ENCODE measurements at regions not wholly inside any gene's neighbourhood (a gene's known extent, or its start where the extent isn't known, plus 50 kb on each side); places are given as distances from the start of the nearest gene placed in this dataset.

DNA sequence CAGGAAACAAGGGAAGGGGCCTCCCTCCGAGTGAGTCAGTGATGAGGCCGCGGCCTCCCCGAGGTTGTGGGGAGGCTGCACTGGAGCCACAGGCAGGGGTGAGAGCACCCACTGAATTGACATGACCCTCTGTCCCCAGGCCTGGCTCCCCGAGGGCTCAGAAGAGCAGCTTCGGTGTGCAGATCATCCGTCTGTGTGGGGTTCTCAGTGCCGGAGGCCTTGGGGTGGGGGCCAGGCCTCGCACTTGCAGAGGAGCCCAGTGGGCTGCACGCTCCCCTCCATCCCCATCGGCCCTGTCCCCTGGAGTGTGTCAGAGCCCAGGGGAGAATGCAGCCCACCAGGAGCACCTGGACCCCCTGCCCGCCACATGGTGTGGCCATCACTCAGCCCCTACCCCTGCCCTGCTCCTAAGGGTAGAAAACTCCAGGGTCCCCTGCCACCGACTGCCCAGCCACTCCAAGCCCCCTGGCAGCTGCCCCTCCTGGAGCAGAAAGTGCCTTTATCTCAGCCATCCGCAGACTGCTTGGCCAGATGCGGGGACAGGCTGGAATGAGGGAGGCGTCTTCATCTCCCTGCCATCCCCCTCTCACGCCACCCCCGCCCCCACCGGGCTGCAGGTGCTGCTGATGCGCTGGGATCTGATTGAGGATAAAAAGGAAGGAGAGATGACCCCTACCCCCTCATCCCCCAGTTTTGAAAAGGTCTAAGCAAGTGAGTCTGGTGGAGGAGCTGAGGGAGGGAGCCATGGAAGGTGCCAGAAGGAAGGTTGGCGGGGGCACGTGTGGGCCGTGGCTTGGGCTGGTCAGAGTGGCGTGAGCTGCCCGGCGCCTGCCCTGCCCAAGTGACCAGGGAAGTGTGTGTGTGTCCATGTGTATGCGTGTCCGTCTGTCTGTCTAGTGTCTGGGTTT, 358.3 kb downstream of the SEC14L1 start:
- DNase-seq (ENCODE audit: low read depth in 2 of 2) = no peak

DNA sequence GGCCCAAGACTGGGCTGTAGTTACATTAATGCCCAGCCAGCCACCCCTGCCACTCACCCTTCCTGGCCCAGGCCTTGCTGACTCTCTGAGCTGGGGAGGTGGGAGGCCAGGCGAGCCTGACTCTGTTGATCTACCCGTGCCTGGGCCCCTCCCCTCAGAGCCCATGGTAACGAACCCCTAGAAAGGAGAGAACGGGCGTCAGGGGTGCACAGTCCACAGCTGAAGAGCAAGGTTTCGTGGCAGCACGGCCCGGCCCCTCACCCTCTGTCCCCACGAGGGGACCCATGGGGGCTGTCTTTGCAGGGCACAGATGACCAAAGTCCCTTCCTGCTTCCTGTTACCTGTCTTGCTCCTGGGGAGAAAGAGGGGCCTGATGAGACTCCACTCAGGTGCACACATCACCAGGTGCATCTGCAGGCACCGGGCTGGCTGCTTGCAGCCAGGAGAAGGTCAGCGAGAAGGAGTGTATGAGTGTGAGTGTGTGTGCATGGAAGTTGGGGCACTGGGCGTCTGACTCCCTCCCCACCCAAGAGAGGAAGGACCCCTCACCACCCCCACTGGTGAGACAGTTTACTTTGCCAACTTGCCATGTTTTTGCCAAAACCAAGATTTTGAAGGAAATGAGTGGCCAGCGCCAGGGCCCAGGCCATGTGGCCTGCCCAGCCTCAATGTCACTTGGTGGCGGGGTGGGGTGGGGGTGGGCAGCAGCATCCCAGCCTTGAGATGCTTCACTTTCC, 359.1 kb downstream of the SEC14L1 start:
- DNase-seq (ENCODE audit: low read depth in 2 of 2) = no peak

DNA sequence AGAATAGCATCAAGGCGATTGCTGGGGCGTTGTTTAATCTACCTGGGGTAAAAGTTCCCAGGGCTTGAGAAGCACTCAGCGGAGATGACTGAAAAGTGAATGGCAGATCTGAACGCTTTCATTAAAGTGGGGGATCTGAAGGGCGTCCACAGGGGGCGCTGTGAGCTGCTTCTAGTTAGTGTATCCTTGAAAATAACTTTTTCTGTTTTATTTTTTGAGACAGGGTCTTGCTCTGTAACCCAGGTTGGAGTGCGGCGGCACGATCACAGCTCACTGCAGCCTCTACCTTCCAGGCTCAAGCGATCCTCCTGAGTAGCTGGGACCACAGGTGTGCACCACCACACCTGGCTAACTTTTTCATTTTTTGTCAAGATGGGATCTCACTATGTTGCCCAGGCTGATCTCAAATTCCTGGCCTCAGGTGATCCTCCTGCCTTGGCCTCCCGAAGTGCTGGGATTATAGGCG, 360.4 kb downstream of the SEC14L1 start:
- DNase-seq (ENCODE audit: low read depth in 2 of 2) = no peak

DNA sequence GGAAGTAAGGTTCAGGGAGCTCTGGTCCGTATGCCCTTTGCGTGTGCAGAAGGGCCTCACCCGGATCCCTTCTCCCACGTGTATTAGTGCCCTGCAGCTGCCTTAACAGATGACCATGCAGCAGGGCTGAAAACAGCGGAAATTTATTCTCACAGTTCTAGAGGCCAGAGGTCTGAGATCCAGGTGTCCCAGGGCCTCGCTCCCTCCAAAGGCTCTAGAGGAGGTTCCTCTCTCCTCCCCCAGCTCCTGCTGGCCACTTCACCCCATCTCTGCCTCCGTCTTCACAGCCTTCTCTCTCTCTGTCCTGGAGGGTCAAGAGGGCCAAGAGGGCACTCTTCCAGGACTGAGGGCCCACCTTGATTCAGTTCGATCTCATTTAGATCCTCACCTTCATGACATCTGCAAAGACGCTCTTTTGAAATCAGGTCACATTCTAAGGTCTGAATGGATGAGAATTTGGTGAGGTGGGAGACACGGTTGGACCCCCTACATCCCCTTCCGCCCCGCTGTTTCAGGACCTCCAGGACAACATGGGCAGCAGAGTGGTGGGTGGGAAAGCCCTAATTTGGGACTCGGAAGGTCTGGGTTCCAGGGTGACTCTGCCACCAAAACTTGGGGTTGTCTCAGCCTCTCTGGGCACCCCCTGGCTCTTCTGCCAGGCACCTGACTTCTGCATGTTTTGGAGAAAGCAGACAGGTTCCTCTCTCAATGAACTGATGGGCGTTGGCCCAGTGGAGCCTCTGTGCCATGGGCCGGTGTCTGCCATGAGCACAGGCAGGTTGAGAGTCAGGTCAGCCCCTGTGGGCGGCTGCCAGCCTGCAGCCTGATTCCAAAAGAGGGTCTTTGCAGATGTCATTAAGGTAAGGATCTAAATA, 361.2 kb downstream of the SEC14L1 start:
- DNase-seq (ENCODE audit: low read depth in 2 of 2) = no peak

DNA sequence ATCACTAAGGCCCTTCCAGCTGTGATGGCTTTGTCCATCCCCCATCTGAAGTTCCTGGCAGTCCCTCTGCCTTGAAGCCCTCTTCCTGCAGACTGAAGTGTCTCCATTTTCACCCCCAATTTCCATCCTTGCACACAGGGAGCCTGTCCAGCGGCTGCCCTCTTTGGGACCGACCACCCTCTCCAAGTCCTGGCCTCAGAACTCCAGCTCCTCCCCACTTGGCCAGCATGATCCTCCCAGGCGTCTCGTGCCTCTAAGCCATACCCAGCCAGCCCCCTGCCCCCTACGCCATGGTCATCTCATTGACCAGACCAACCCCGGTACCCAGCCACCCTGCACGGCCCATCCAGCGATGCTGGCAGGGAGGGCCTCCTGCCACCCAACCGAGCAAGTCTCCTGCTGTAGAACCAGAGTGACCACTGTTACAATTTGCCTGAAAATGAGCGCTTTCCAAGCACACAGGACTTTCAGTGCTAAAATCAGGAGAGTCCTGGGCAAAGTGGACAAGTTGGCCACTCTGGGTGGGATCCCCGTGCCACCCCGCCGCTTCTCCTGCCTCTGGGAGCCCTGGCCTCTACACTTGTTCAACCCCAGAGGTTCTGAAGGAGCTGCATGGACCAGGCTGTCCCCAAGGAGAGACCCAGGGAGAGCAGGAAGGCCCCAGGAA, 362.0 kb downstream of the SEC14L1 start:
- no peak for DNase-seq (ENCODE audit: low read depth in 2 of 2)

DNA sequence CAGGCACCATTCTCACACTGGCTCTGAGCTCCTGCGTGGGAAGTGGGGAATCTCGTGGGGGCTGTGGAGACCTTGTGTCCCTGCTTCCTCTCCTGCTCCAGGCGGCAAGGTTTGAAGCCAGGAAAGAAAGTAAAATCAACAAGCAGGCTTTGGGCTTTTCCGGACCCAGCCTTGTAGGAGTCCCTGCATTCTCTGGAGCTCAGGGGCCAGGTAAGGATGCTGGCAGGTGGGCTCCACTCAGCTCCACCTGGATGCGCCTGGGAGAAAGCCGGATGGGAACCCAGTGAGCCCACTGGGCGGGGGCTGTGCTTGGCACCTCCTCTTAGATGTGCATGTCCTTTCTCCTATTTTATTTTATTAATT, 362.5 kb downstream of the SEC14L1 start:
- no peak for DNase-seq (ENCODE audit: low read depth in 2 of 2)

DNA sequence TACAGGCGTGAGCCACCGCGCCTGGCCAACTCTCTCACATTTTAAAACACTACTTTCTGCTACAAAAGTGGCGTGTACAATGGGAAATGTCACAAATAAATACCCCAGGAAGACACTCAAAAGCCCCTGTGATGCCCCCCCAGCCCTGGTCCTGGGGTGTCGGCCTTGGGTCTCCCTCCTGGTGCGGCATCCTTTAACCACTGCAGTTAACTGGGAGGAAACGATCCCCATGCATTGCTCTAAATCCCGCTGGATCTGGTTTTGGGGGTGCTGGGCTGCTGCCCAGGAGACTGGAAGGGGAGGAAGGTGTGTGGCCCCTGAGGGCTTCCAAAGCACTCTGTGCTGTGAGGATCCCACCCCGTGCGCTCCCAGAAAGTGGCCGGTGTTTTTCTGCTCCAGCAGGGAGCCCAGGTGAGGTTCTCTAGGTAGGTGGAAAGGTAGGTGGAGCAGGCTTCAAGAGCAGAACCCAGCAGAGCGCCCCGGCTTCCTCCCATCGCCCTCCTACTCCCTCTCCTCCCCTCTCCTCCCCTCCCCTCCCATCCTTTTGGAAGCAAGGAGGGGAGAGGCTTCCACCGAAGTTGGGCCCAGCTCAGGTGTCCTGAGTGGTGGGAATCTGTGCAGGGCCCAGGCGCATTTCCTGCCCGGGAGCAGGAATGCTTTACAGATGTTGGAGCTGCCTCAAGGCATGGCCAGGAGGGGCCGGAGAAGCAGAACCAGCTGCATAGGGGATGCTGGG, 363.3 kb downstream of the SEC14L1 start:
- no peak for DNase-seq (ENCODE audit: low read depth in 2 of 2)

DNA sequence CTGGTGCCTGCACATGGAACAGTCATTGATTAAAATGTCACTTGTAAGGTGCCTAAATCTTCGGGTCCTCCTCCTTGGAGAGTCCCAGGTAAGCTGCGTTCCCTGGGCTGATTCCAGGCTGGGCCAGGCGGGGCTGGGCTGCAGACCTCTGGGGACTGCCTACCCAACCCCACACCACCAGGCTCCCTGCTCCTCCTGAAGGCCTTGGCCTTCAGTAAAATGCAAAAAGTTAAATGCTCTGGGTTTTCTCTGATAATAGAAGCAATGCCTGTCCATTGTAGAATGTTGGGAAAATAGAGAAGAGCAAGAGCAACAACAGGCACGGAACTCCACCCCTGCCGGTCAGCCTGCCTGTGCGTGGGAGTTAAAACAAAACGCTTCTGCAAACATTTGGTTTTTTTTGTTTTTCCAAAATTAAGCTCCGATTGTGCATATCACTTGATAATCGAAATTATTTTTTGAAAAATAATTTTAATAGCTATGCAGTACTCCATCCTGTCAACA, 363.9 kb downstream of the SEC14L1 start:
- DNase-seq (ENCODE audit: low read depth in 2 of 2) = no peak

DNA sequence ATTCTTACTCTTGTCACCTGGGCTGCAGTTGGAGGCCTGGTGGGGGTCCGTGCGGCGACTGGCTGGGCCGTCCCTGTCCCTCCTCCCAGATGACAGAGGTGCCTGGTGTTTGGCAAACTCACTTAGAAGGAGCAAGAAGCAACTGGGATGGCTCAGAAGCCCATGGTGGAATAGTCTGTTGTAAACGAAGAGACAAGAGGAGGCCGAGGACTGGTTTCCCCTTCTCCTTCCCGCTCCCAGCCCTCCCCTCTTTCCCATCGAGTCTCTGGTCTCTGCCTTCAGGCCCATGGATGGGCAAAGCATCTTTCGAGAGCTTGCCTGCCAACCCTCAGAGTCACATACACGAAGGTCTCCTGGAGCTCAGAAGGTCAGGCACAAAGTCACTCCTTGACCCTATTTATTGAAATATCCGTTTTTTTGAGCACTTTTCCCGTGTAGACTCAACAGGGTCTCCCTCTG, 364.4 kb downstream of the SEC14L1 start:
- no peak for DNase-seq (ENCODE audit: low read depth in 2 of 2)

DNA sequence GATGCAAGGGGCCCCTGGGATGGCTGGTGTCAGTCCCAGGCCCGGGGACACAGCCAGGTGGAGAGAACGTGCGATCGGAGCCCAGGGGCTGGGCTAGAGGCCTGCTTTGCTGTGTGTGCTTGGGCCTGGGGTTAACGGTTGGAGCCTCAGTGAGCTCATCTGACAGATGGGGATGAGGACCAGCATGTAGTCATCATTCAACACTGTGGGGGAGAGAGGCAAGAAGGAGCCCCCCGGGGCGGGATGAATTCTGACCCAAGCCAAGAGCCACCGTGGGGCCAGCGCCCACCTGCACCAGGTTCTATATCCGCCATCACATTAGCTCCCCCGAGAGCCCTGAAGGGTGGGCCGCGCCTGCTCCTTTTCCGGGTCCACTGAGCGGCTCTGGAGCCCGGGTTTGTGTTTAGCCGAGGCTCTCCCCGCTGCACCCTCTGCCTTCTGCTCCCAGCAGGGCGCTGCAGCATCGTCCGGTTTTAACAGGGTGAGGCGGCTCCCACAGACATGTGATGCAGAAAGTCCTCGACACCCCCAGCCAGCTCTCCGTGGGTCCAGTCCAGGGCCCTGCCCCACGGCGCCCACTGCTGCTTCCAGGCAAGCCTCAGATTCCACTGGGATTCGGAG, 365.7 kb downstream of the SEC14L1 start:
- no peak for DNase-seq (ENCODE audit: low read depth in 2 of 2)

DNA sequence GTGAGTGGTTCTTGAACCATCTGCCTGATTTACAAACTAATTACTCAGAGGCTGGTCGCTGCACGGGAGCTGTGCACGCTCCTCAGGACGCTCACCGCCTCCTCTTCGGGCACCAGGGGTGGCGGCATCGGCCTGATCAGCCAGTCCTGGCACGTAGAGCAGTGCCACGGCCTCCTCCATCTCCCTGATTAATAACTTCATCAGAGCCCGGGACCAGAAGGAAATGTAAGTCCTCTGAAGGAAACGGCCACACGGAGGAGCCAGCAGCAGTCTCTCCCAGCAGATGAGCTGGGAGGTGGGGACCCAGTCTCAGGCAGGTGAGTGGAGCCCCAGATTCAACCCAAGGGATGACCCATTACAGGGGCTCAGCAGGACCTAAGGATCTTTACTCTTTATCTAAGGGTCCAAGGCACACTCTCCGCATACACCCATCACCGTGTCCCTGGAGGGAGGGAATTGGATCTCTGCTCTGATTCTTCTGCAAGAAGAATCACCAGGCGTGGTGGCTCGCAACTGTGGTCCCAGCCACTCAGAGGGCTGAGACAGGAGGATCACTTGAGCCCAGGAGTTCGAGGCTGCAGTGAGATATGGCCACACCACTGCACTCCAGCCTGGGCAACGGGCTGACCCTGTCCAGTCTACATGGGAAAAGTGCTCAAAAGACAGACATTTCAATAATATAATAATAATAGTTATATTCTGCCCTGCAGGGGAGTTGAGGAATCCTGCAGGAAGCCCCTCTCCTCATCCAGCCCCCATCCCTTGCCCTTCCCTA, 366.5 kb downstream of the SEC14L1 start:
- DNase-seq (ENCODE audit: low read depth in 2 of 2) = no peak

DNA sequence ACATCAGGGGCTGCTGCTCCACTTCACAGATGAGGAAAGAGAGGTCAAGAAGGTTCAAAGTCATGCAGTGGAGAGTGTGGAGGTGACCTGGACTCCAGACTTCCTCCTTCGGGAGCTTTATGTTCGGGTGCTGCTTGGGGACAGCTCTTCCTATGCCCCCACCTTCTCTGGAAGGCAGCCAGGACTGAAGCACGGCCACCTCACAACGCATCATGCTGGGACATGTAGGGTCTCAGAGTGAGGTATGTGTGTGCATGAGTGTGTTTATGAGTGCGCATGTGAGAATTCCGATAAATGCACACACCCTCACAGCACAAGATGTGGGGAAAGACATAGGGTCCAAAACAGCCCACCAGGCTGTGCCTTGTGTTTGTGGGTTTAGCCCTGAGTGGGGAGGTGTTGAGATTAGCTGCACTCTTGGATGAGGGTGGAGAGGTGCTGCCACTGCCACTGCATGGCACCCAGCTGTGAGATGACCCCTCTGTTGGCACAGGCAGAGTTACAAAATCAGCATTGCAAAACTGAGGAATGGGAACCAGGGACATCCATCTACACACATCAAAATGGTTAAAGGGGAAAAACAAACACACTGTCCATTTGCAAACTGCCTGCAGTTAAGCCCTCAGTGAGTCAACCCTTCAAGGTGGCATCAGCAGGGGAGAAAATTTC, 367.4 kb downstream of the SEC14L1 start:
- DNase-seq (ENCODE audit: low read depth in 2 of 2) = no peak

DNA sequence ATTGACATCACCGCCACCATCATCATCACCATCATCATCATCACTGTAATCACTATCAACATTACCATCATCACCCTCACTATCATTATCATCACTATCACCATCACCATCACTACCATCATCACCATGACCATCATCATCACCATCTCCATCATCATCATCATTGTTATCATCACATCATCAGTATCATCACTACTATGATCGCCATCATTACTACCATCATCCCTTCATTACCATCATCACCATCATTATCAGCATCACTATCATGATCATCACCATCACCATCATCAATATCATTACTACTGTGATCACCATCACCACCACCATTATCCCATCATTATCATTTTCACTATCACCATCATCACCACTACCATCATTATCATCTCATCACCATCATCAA, 368.3 kb downstream of the SEC14L1 start:
- no peak for DNase-seq (ENCODE audit: low read depth in 2 of 2)

DNA sequence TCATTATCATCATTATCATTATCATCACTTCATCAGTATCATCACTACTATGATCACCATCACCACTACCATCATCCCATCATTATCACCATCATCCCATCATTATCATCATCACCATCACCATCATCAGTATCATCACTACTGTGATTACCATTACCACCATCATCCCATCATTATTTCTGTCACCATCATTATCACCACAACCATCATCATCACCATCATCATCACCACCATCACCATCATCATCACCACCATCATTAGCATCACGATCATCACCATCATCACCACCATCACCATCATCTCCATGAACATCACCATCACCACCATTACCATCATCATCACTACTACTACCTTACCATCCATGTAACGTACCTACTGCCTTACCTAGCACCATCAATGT, 368.8 kb downstream of the SEC14L1 start:
- DNase-seq (ENCODE audit: low read depth in 2 of 2) = no peak

DNA sequence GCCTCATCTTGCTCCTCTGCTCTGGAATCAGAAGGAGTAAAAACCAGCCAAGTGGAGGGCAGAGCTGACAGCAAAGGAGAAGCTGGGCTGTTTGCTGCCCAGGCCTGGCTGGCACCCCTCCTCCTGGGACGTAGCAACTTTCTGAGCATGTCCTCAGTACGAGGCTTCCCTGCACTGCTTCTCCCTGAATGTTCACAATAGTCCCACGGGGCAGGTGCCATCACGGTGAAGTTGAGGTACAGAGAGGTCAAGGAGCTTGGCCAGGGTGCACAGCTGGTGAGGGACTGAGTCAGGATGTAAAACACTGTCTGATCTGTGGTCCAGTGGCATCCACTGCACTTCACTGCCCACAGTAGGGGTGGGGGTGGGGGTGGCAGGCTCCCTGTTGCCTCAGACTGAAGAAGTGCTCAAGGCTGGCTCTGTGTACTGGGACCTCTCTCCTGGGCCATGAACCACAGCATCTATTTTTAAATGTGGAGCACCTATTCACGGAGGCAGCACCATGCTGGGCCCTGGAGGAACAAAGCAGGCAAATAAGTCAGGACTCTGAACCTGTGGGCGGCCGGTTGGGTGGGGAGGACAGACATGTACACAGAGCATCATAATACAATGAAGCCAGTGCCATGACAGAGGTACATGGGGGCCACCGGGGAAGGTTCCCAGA, 369.5 kb downstream of the SEC14L1 start:
- DNase-seq (ENCODE audit: low read depth in 2 of 2) = no peak

DNA sequence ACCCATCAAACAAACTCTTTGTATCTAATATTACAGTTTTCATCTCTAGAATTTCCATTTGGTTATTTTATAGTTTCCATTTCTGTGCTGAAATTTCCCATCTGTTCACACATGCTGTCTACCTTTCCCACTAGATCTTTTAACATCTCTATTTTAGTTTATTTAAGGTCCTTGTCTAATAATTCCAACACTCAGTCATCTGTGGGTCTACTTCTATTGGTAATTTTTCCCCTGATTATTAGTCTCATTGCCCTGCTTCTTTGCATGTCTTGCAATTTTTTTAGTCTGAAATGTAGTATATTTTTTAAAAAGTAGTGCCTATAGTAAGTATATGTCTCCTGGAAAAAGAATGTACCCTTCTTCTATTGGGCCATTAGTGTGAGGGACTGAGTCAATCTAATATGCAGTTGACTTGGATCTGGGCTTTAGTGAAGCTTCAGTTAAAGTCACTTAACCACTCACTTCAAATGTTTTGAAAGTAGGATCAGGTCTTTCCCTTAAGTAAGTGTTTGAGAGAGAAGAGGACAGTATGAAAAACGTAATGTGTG, 370.8 kb downstream of the SEC14L1 start:
- DNase-seq (ENCODE audit: low read depth in 2 of 2) = no peak

DNA sequence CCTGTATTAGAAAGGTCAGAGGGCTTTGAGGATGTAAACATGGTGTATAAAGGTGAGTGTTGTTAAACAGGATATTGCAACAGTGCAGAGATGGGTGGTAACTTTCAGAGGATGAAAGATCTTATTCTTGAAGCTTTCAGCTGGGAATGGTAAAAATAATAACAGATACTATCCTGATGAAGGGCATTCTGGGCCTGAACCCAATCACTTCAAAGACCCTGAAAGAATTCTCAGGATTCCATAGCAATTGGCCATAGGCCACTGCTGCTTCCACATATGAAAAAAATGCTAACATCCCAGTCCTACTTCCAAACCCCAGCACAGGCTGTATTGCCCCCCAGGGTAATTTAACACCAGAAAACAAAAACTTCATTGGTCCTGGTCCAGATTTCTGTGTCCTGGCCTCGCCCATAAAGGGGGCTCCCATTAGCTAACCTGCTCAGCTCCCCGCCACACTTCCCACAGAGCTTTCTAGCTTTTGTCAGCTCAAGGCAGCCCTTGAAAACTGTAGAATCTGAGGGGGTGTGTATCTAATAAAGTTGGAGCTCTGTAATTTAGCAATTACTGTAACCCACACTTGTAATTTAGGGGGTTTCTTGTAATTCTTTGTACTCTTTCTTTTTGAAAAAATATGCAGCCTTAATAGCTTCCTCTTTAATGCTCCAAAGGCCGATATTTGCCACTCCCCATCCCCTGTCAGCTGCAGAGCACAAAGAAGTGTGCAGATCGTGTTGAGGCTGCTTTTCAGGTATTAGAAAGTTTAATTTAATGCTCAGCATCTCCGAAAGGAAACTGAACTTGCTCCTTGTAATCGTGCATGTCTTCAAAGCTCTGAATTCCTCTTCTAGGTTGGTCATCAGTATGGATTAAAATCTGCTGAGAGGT, 371.5 kb downstream of the SEC14L1 start:
- DNase-seq (ENCODE audit: low read depth in 2 of 2) = no peak
